ENCODE measurements at regions not wholly inside any gene's neighbourhood (a gene's known extent, or its start where the extent isn't known, plus 50 kb on each side); places are given as distances from the start of the nearest gene placed in this dataset.

- TF ChIP-seq EZH2 (optimal IDR thresholded peaks at IDR 0.05; ENCODE audit: low read depth, low read length) (no peak), EZH2phosphoT487 (IDR thresholded peaks at IDR 0.05; ENCODE audit: low read length) (no peak)
- TF ChIP-seq, protein P1, sequence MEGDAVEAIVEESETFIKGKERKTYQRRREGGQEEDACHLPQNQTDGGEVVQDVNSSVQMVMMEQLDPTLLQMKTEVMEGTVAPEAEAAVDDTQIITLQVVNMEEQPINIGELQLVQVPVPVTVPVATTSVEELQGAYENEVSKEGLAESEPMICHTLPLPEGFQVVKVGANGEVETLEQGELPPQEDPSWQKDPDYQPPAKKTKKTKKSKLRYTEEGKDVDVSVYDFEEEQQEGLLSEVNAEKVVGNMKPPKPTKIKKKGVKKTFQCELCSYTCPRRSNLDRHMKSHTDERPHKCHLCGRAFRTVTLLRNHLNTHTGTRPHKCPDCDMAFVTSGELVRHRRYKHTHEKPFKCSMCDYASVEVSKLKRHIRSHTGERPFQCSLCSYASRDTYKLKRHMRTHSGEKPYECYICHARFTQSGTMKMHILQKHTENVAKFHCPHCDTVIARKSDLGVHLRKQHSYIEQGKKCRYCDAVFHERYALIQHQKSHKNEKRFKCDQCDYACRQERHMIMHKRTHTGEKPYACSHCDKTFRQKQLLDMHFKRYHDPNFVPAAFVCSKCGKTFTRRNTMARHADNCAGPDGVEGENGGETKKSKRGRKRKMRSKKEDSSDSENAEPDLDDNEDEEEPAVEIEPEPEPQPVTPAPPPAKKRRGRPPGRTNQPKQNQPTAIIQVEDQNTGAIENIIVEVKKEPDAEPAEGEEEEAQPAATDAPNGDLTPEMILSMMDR (IDR thresholded peaks at IDR 0.05; ENCODE audit: low read length) = no peak
Measured at GRCh38 chr18:69123421-69123820, 277.3 kb upstream of the DOK6 start.
